HG02763 (cell line): ENCODE measurements at regions not wholly inside any gene's neighbourhood (a gene's known extent, or its start where the extent isn't known, plus 50 kb on each side); places are given as distances from the start of the nearest gene placed in this dataset.

ENCODE experiments used
- ATAC-seq: cut with Tn5 transposase; IDR thresholded peaks from one replicate; pipeline ENCODE4 v1.9.1; 2021; ENCODE audit warnings: mild to moderate bottlenecking, moderate library complexity; ENCODE audit not compliant: unreplicated experiment

- ATAC-seq, result no peak
Observed at GRCh38 chr3:67897351-67898336, 243.2 kb upstream of the SUCLG2 start.

GRCh38 chr3:67896130-67896529 lies 241.7 kb upstream of the SUCLG2 start:
- no peak for ATAC-seq

GRCh38 chr3:67894510-67894909 lies 240.1 kb upstream of the SUCLG2 start:
- no peak for ATAC-seq

GRCh38 chr3:67884345-67884744 lies 229.9 kb upstream of the SUCLG2 start:
- no peak for ATAC-seq

GRCh38 chr3:67883766-67884165 lies 229.4 kb upstream of the SUCLG2 start:
- no peak for ATAC-seq

- ATAC-seq, result no peak
Observed at GRCh38 chr3:67882981-67883380, 228.6 kb upstream of the SUCLG2 start.

- ATAC-seq, result no peak
Observed at GRCh38 chr3:67876261-67876660, 221.8 kb upstream of the SUCLG2 start.

- no peak for ATAC-seq
Observed at GRCh38 chr3:67875858-67876257, 221.4 kb upstream of the SUCLG2 start.

- no peak for ATAC-seq
Observed at GRCh38 chr3:67875338-67875737, 220.9 kb upstream of the SUCLG2 start.

- no peak for ATAC-seq
Observed at GRCh38 chr3:67870477-67870876, 216.1 kb upstream of the SUCLG2 start.

- ATAC-seq, result no peak
Observed at GRCh38 chr3:67866571-67866970, 212.2 kb upstream of the SUCLG2 start.

GRCh38 chr3:67864587-67865183 lies 210.3 kb upstream of the SUCLG2 start:
- ATAC-seq, result no peak

- no peak for ATAC-seq
Observed at GRCh38 chr3:67863869-67864268, 209.5 kb upstream of the SUCLG2 start.

GRCh38 chr3:67860429-67860828 lies 206.0 kb upstream of the SUCLG2 start:
- ATAC-seq, result no peak

GRCh38 chr3:67858492-67858891 lies 204.1 kb upstream of the SUCLG2 start:
- no peak for ATAC-seq

- ATAC-seq, result no peak
Observed at GRCh38 chr3:67856718-67857117, 202.3 kb upstream of the SUCLG2 start.

GRCh38 chr3:67854663-67855062 lies 200.3 kb upstream of the SUCLG2 start:
- no peak for ATAC-seq

- ATAC-seq, result no peak
Observed at GRCh38 chr3:67853520-67853919, 199.1 kb upstream of the SUCLG2 start.

- ATAC-seq, result no peak
Observed at GRCh38 chr3:67848299-67848698, 193.9 kb upstream of the SUCLG2 start.

- no peak for ATAC-seq
Observed at GRCh38 chr3:67846166-67846565, 191.8 kb upstream of the SUCLG2 start.

GRCh38 chr3:67832817-67833216 lies 178.4 kb upstream of the SUCLG2 start:
- no peak for ATAC-seq

- no peak for ATAC-seq
Observed at GRCh38 chr3:67831262-67831661, 176.8 kb upstream of the SUCLG2 start.
